ENCODE measurements at regions not wholly inside any gene's neighbourhood (a gene's known extent, or its start where the extent isn't known, plus 50 kb on each side); places are given as distances from the start of the nearest gene placed in this dataset.

GRCh38 chr9:1880038-1880565 lies 135.0 kb upstream of the SMARCA2 start:
- H3K4me3 ChIP-seq (replicated peaks in 1 of 2; ENCODE audit: low read depth in 1 of 2, low read length in 2 of 2): no peak overlapping the region
- no peaks in the 10 kb centered on the region for H4K20me1 ChIP-seq (ENCODE audit: insufficient read depth)
- no peak overlapping the region for H3K4me2 ChIP-seq (ENCODE audit: low read length)
- intact Hi-C loops (cut with micrococcal nuclease): no loop called here
- H3K27ac ChIP-seq (ENCODE audit: low read depth, low read length): no peak overlapping the region
- ChIA-PET CTCF (no interaction called here), POLR2A (no interaction called here), RAD21 (ENCODE audit: low non-redundant PET in 1 of 2, low total read pairs in 2 of 2, uncharacterized antibody in 2 of 2, unreplicated experiment in 2 of 2) (no interaction called here)
- no peak for DNase-seq (ENCODE audit: low read depth, low spot score)
- TF ChIP-seq RAD21 (IDR thresholded peaks at IDR 0.05; ENCODE audit: low read depth): no peak
- no peak for TF ChIP-seq ZFX (IDR thresholded peaks at IDR 0.05)
- no peak for TF ChIP-seq EGR1 (IDR thresholded peaks at IDR 0.05; ENCODE audit: low read depth)
- no peak for TF ChIP-seq EZH2phosphoT487 (IDR thresholded peaks at IDR 0.05; ENCODE audit: borderline replicate concordance)
- TF ChIP-seq EZH2 (IDR thresholded peaks at IDR 0.05): no peak
- TF ChIP-seq SIN3A (IDR thresholded peaks at IDR 0.05; ENCODE audit: low read depth): no peak
- no peak for TF ChIP-seq FOSL1 (IDR thresholded peaks at IDR 0.05; ENCODE audit: low read depth)
- TF ChIP-seq TCF7L2 (IDR thresholded peaks at IDR 0.05; ENCODE audit: borderline replicate concordance, extremely low read depth, insufficient read depth, insufficient read length): no peak
- TF ChIP-seq REST (IDR thresholded peaks at IDR 0.05; ENCODE audit: low read depth): no peak
- no peak for ATAC-seq
- no peak overlapping the region for H3K9ac ChIP-seq (ENCODE audit: low read length)
- peaks cover 5% of the 10 kb centered on the region; the same call in 1 of the 2 replicates for H3K27me3 ChIP-seq (ENCODE audit: insufficient read depth, low read length)
- no TSS peak for BruUV-seq (replicated peaks)
- H3K79me2 ChIP-seq (ENCODE audit: insufficient read depth, low read length): no peaks in the 10 kb centered on the region
- H3K9me2 ChIP-seq (ENCODE audit: insufficient read depth): no peaks in the 10 kb centered on the region
- H3K36me3 ChIP-seq (ENCODE audit: control insufficient read depth in 1 of 2, insufficient read depth in 2 of 2, low read length in 2 of 2): no peaks in the 10 kb centered on the region
- no peak overlapping the region for H2AFZ ChIP-seq (ENCODE audit: low read depth, low read length, poor library complexity, severe bottlenecking)
- no peaks in the 10 kb centered on the region for H3K9me3 ChIP-seq (ENCODE audit: control insufficient read depth in 1 of 2, insufficient read depth in 1 of 2, low read depth in 1 of 2, low read length in 2 of 2)
- H3K4me1 ChIP-seq (ENCODE audit: control insufficient read depth in 1 of 2, insufficient read depth in 2 of 2, low read length in 2 of 2): no peaks in the 10 kb centered on the region

Measured in HCT116 (cell line).